Activated CD4-positive, alpha-beta T cell treated with anti-CD3 and anti-CD28 coated beads, Interleukin-2, Interleukin-4, amounts not matched to agents 100 ng/mL and 50 ng/mL, durations not matched to agents 16 hours and 8 hours (primary cell): ENCODE measurements at regions not wholly inside any gene's neighbourhood (a gene's known extent, or its start where the extent isn't known, plus 50 kb on each side); places are given as distances from the start of the nearest gene placed in this dataset.

ENCODE experiments used
- DNase-seq: peaks from one replicate; pipeline ENCODE4 v3.0.0-alpha.2; 2020; ENCODE audit warnings: low spot score

DNA sequence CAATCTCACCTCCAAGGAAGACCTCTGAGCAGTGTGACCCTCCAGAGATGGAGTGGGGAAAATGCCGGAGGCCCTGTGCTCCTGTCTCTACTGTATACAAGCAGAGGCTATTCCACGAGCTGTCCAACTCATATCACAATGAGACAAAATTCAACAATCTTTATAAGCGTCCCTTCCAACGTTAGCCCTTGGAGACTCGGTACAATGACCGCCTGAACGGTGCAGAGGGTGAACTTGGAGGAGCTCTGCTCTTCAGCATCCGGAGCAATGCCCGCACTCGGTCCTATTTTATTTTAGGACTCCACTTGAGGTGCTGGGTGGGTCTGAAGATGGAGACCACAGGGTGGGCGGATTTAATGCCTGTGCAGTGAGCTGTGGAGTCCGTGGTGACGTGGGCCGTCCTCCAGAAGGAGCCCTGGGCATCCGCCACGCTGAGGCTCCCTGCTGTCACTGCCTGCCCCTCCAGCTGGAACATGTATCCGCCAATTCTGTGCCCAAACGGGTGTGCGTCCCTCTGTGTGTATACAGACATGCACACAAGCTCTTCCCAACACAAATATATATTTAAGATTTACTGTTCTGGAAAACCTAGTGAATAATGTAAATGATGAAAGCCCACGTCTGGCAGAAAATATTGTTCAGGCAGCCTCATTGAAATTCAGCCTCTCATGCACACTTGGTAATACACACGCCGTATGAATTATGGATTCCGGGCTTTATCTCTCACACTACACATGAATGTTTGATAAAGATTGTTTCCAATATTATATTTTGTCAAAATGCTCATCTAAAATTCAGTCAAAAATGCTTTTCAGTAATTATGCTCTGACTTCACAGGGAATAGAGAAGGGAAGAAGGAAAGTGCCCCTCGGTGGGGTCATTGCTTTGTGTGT is 239.9 kb upstream of the ZMIZ1 start:
- no peak for DNase-seq

DNA sequence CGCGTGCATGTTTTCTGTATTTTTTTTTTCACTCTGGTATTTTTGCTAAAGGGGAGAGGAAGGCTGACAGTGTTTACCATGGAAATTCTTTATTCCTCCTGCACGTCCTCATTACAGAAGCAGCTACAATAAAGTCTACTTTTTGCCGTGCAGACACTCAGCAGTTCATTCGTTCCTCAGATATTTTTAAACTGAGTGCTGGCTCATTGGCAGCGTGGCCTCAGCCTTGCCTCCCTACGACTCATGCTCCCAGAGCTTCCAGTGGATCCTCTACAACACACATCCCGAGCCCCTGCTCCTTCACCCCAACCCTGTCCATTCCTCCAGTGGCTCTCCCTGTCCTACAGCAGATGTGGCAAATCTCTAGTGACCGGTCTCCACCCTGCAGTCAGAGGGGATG is 239.2 kb upstream of the ZMIZ1 start:
- DNase-seq: no peak

DNA sequence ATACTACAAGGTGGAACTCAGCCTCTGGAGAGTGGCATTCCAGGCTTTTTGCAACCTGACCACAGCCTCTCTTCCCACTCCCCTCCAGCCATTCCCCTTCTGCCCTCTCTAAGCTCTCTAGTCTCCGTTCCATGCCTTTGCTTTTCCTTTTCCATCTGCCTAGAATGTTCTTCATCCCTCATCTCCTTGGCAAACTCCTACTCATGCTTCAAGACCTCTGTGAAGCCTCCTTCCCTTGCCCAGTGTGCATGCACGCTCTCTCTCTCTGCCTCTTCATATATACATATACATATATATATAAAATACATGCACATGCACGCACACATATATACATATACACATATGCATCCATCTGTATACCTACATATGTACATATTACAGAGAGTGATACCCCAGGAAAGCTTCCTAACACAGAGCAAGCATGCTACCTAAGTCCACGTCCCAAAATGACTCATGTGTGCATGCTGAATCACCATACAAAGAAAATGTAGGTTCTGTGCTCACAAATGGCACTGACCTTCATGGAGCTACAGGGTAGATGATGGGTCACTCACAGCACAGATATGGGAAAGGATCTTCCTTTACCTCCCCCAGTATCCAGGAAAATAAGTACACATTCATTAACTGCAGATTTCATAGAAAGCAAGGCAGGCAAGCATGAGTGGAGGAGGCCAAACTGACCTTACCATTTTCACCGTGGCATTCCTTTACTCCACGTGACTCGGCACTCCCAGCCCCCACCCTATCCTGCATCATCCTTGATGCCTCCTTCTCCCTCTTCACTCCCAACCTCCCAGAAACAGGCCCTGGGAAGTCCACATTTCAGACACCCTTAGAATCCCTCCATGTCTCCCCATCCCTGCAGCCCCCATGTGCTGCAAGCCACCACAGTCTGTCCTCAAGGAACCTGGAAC is 238.4 kb upstream of the ZMIZ1 start:
- no peak for DNase-seq

DNA sequence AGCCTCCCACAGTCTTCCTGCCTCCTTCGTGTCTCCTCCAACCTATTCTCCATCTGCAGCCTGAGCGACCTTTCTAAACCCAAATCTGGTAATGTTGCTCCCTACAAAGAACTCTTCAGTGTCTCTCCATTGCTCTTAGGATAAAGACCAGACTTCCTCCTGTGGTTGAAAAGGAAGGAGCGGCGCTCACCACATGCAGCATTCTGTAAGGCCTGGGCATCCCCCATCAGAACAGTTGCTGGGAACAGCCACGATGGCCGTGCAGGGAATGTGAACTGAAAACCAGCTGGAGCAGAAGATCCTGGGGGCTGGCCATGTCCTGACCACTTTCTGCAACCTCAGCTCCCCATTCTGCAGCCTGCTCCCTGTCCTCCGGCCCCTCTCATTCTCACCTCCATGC is 237.8 kb upstream of the ZMIZ1 start:
- DNase-seq: no peak

DNA sequence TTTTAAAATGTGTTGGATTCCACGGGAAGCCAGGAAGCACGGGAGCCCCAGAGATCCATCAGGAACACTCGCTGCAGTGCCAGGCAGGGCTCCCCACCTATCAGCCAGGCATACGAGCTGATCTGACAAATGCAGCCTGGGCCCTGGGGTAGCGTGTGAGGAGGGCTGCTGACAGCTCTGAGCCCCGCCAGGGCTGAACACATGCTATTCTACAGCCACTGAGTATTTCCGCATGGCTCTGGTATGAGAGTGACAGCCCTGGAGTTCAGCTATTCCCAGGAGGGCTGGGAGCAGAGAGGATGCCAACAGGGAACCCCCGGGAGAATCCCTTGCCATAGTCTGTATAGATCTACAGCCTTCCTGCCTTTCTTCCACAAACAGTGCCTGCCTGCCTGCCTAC is 237.3 kb upstream of the ZMIZ1 start:
- no peak for DNase-seq

DNA sequence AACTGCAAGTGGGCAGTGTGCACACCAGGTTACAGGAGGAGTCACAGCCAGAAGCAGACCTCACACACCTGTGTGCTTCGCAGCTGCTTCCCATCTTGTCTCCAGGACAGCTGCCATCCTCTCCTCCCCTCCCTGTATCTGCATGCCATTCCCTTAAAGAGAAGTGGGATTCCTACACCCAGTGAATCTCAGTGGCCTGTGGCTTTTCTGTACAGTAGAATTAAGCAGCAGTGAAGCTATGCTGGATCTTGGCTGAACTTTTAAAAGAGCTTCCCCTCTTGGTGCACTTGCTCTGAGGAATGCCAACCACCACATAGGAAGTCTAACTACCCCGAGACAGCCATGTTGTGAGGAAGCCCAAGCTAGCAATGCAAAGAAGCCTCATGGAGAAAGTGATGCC is 236.5 kb upstream of the ZMIZ1 start:
- DNase-seq: no peak

DNA sequence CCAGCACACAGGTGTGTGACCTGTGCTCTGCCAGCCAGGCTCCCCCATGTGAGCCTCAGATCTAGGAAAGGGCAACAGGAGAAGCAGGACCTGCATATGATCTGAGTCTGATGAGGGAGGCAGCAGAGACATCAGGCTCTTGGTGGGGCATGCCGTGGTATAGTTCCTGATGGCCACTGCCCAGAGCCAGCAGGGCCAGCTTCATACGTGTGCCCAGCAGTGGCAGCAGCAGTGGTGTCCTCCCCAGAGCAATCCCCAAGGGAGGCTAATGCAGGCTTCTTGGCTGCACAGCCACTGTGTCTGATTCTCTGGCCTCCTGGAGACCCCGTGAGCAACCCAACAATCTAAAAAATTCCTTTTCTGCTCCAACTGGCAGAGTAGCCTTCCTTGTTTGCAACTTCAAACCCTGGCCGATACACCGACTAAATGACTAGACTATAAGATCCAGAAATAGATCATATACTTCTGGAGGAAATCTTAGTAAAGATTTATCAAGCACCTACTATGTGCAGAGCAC is 230.6 kb upstream of the ZMIZ1 start:
- no peak for DNase-seq

DNA sequence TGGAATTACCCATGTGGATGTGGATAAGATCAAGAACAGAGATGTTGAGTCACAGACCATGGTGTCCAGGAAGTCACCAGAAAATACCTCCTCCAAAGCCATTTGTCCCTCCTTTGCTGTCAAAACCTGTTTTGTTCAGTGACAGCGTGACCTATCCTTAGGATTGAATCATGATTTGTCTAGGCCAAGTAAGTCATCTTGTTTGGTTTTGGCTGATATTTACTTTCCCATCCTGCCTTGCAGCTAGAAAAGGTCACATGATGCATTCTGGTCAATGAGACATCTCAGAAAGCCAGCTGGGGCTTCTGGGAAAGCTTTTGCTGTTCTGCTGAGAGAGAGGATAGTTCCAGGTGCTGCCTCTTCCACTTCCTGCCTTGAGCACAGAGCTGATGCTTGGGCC is 225.3 kb upstream of the ZMIZ1 start:
- no peak for DNase-seq

DNA sequence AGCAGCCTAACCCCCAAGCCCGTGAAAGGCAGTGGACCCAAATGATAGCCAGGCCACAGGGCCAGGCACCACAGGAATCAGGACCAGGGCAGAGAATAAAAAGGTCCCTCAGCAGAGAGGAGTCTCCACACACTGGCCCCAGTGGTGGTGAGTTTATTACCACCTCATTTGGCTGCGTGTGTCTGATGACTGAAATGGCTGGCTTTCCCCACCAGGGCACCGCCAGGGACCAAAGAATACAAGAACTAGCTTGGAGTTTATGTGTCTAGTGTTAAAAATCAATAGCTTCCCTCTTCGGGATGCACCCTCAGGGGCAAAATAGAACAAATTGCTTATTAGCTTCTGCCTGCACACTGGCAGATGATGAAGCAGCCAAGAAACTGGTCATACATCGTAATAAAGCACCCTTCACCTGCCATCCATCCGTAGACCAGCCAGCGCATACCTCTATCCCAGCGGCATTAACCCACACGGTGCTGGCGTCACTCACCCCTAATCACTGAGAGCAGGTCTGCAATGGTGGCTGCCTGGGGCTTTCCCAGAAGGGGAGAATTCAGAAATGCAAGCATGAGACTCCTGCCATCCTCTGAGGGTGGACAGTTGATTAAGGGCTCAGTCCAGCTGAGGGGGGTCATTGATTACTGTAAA is 223.7 kb upstream of the ZMIZ1 start:
- DNase-seq: no peak

DNA sequence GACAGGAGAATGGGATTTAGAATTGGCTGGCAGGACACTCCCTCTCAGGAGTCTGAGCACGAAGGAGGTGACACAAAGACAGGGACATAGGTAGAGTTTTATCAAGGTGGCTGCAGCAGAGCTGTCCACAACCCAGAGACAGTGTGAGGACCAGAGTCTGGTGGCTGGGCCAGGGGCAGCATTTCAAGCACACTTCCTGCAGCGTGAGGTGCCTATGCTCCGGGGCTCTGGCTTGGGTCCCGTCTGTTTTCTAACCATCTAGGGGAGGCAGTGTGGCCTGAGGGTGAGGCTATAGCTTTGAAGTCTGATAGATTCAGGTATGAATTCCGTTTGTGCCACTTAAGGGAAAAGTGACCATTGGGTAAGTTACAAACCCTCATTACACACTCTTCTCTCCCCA is 222.7 kb upstream of the ZMIZ1 start:
- no peak for DNase-seq

DNA sequence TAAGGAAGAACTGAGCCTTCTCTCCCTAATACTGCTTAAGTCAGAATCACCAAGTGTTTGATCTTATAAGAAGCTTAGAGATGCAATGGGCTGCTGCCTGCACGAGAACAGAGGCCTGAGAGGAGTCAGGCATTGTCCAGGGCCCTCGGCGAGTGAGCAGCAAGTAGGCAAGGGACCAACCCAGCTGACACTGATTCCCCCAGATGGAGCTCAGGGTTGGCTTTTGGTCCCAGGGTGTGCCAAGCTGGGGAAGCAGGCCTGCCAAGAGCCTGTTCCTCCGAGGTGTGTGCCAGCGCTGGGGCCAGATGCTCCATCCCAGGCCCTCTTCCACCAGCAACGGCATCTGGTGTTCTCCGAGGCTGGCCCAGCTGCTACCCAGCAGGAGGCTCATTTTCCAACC is 222.0 kb upstream of the ZMIZ1 start:
- DNase-seq: no peak

DNA sequence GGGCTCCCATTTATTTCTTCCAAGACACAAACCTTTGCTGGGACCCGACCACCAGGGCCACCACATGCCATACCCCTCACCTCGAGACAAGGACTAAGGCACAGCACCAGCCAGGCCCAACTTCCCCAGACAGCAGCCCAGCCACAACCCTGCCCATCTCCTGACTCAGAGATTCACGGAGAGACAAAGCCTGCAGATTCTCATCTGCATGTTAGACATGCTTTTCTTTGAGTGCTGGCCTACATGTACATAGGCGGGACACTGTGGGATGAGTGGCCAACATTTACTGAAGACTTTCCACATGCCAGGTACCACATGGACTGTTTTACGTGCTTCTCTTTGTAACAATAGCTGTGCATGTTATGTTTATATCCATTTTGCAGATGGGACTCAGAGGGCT is 221.3 kb upstream of the ZMIZ1 start:
- DNase-seq: no peak

DNA sequence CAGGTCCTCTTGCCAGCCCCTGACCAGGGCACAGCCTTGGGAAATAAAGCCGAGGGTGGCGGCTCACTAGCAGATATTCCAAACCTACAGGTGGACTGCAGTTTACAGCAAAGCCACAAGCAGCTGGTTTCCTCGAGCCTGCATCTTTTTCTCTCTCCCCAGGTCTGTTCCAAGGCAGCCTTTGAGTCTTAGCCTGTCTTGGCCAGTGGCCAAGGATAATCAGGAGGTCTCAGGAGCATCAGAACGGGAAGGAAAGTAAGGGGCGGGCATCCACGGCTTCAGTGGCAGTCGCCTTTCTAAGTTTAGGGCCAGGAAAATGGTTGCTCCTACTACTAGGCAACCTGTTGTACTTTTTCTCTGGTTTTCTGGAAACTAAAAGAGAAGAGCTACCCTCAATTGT is 219.7 kb upstream of the ZMIZ1 start:
- DNase-seq: no peak

DNA sequence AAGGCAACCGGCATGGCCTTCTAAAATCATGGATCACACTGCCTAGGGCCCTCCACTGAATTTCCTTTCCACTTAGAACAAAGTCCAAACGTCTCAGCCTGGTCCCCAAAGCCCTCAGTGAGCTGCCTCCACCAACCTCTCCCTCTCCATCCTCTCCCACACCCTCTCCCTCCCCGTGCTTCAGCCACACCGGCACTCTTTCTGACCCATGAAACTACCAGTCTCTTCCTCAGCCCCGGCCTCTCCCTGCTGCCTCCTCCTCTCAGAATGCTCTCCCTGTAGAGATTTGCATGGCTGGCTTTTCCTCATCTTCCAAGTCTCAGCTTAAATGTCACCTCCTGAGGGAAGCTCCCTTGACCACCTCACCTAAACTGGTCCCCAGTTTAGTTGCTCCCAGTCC is 219.0 kb upstream of the ZMIZ1 start:
- no peak for DNase-seq

DNA sequence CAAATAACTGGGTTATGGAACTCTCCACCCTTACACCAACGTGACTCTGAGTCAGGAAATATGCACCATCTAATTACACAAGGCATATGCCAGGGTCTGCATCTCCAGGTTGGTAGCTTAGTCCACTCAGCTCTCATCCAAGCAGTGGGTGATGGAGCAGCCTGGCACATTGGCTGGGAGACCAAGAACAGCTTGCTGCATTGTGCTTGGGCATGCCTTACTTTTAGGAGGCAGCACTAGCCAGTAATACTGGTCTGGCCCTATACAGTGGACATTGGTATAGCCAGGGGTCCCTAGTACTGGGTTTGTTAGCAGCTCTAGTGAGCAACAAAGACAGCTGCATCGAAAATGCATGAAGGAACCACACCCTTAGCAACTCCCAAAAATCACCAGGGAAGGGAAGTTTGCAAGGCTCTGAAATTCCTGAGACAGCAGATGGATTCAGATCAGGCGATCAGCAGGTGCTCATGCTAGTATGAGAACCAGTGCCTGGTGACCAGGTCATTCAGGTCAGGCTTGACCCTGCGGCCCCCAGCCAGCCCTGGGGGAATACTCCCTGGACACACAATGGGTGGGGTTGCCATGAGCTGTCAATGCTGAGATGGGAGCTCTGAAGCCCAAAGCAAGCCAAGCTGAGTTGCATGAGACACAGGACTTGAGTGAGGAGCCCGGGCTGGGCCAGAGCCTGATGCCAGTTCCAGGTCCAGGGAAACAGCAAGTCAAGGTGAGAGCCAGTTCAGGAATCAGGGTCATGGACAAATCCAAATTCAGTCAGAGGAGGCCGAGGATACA is 217.9 kb upstream of the ZMIZ1 start:
- DNase-seq: no peak

DNA sequence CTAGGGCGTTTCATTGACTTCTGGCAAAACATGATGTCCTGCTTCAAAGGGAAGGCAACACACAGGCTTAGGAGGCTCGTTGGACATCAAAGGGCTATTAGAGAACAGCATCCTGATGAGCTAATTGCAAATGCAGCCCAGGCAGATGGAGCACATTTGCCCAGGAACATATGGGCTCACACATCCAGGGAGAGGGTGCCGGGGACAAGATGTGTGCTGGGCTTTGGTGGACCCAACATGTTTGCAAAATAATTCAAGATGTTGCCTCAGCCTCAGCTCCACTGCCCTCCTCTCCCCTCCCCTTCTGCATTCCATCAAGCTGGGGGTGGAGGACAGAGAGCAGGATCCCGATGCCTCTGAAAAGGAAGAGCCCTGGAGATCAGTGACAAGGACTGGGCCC is 217.1 kb upstream of the ZMIZ1 start:
- no peak for DNase-seq

DNA sequence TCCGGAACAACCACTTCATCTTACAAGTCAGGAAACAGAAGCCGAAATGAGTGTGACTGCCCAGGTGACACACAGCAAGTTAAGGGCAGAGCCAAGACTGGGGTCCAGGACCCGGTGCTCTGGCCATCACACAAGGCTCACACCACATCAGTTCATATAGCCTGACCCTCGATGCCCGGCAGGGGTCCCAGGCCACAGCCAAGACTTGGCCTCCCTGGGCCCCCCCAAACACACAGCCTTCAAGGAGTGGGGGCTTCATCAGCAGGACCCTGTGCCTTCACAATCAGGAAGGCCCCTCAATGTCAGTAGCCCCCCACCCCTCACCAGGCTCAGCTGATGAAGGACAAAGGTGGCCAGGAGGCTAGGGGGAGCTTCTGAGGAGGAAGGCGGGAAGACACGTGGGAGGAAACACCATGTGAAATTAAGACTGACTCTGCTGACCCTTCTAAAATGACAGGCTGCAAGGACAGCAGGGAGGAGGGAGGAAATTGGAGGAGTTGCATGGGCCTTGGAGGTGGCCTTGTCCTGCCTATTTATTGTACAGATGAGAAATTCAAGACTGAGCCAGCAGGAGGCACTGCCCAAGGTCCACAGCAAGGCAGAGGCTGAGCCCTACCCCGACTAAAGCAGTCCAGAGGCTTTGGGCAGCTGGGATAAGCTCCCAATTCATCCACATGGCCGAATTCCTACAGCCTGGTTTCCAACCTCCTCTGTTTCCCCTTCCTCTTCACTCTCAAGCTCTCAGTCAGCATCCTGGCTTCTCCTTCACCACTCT is 216.1 kb upstream of the ZMIZ1 start:
- DNase-seq: no peak

DNA sequence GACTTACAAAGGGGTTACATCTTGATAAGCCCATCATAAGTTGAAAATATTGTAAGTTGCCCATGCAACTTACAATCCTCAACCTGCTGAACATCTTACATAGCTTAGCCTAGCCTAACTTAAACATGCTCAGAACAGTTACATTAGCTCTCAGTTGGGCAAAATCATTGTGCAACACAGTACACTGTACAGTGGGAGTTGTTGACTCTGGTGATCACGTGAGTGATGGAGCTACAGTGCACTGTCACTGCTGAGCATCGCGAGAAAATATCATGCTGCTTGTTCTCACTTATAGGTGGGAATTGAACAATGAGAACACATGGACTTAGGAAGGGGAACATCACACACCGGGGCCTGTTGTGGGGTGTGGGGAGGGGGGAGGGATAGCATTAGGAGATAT is 214.9 kb upstream of the ZMIZ1 start:
- DNase-seq: no peak

DNA sequence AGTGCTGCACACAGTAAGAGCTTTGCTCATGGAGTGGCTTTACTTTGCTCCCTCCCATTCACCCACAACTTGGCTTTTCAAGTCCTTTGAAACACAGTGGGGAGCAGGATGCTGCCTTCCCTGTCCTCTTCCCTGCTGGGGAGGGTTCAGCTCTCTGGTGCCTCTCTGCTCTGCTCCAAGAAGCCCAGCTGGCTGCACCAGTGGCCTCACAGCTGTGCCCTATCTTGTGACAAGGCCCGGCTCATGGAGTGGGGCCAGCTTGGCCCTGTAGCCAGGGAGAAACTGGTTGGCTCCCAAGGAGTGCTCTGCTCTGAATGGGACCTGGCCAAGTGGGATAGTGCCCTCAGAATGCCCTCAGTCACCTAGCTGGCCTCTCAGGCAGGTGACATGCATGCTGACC is 212.3 kb upstream of the ZMIZ1 start:
- DNase-seq: no peak

DNA sequence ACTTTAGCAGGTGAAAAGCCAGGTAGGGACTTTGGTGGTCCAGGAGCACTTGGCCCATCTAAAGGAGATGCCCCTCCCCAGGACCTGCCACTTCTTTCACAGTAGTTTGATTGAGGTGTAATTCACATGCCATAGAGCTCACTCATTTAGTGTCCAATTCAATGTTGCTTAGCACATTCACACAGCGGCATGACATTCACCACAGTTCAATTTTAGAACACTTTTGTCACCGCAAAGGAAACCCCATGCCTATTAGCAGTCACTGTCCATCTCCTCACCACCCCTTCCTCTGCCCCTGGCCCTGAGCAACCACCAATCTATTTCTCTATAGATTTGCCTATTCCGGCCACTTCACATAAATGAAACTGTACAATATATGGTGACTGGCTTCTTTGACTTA is 211.6 kb upstream of the ZMIZ1 start:
- DNase-seq: no peak

DNA sequence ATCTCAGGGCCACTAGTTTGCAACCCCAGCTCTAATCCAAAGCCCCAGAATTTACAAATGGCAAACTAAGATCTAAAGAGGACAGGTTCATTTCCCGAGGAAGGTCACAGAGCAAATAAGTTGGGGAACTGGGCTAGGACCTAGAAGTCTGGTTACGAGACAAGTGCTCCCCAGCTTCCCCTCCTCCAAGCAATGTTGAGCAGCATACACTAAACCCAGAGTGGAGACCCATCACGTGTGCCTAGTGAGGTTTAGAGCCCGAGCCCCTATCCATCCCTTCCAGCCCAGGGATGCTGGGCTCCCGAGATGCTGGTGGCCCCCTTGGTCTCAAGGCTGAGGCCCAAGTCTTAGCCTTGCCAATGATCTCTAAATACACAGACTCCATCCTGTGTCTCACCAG is 209.5 kb upstream of the ZMIZ1 start:
- DNase-seq: no peak
